ENCODE measurements at regions not wholly inside any gene's neighbourhood (a gene's known extent, or its start where the extent isn't known, plus 50 kb on each side); places are given as distances from the start of the nearest gene placed in this dataset.

GRCh38 chr18:8899000-8899399, 193.6 kb downstream of the MTCL1 start:
- no peaks in the 10 kb centered on the region for H3K9me3 Mint-ChIP-seq
- peaks cover 0 to 3% of the 10 kb centered on the region in 2 experiments for H3K9me3 ChIP-seq (ENCODE audit: control insufficient read depth in 1 of 2, insufficient read depth in 1 of 2, low read length in 2 of 2)
- no peak overlapping the region for H3K4me3 ChIP-seq (ENCODE audit: low read length)
- peaks cover 8% of the 10 kb centered on the region for H3K27me3 Mint-ChIP-seq
- intact Hi-C loops (cut with DNase I, micrococcal nuclease): no loop called here
- no peak for TF ChIP-seq CTCF (IDR thresholded peaks at IDR 0.05)
- ChIA-PET CTCF (no interaction called here), POLR2A (no interaction called here)
- H3K27ac ChIP-seq (ENCODE audit: low read depth in 1 of 2, low read length in 2 of 2): no peak overlapping the region
- no peak overlapping the region for H3K27ac Mint-ChIP-seq
- ATAC-seq (ENCODE audit: poor library complexity) (no peak), DNase-seq (no peak)
- no peaks in the 10 kb centered on the region for H3K36me3 ChIP-seq (ENCODE audit: insufficient read depth, low read length)
- H3K4me1 Mint-ChIP-seq (ENCODE audit: low read depth): no peaks in the 10 kb centered on the region
- no peaks in the 10 kb centered on the region for H3K4me1 ChIP-seq (ENCODE audit: insufficient read depth, low read length)
- no peak overlapping the region for H3K4me3 Mint-ChIP-seq
- peaks cover 2 to 12% of the 10 kb centered on the region in 2 experiments for H3K27me3 ChIP-seq (ENCODE audit: control insufficient read depth in 1 of 2, insufficient read depth in 2 of 2, low read length in 2 of 2)
- no peaks in the 10 kb centered on the region for H3K36me3 Mint-ChIP-seq (ENCODE audit: low read depth)

GRCh38 chr18:8900552-8900951, 195.2 kb downstream of the MTCL1 start:
- Histone ChIP-seq H3K27ac (ENCODE audit: low read depth in 1 of 2, low read length in 2 of 2) (no peak overlapping the region), H3K36me3 (ENCODE audit: insufficient read depth, low read length) (no peaks in the 10 kb centered on the region), H3K4me3 (ENCODE audit: low read length) (no peak overlapping the region), H3K27me3 (ENCODE audit: control insufficient read depth in 1 of 2, insufficient read depth in 2 of 2, low read length in 2 of 2) (peaks cover 2 to 12% of the 10 kb centered on the region in 2 experiments), H3K9me3 (ENCODE audit: control insufficient read depth in 1 of 2, insufficient read depth in 1 of 2, low read length in 2 of 2) (peaks cover 0 to 6% of the 10 kb centered on the region in 2 experiments), H3K4me1 (ENCODE audit: insufficient read depth, low read length) (no peaks in the 10 kb centered on the region)
- TF ChIP-seq CTCF (IDR thresholded peaks at IDR 0.05): no peak
- POLR2A ChIA-PET: no interaction called here
- no peak for DNase-seq
- intact Hi-C loops (cut with DNase I, micrococcal nuclease): no loop called here
- ATAC-seq (ENCODE audit: poor library complexity): no peak
- Mint-ChIP-seq H3K27me3 (peaks cover 8% of the 10 kb centered on the region), H3K9me3 (no peaks in the 10 kb centered on the region), H3K4me3 (no peak overlapping the region), H3K36me3 (ENCODE audit: low read depth) (no peaks in the 10 kb centered on the region), H3K4me1 (ENCODE audit: low read depth) (no peaks in the 10 kb centered on the region), H3K27ac (no peak overlapping the region)
- CTCF ChIA-PET: no interaction called here

GRCh38 chr18:8901019-8901418, 195.7 kb downstream of the MTCL1 start:
- peaks cover 2 to 12% of the 10 kb centered on the region in 2 experiments for H3K27me3 ChIP-seq (ENCODE audit: control insufficient read depth in 1 of 2, insufficient read depth in 2 of 2, low read length in 2 of 2)

More at GRCh38 chr18:8901019-8901418, 195.7 kb downstream of the MTCL1 start:
- H3K4me3 ChIP-seq (ENCODE audit: low read length): no peak overlapping the region
- Mint-ChIP-seq H3K27me3 (peaks cover 6% of the 10 kb centered on the region), H3K4me3 (no peak overlapping the region), H3K4me1 (ENCODE audit: low read depth) (no peaks in the 10 kb centered on the region), H3K36me3 (ENCODE audit: low read depth) (no peaks in the 10 kb centered on the region), H3K9me3 (peaks cover 2% of the 10 kb centered on the region), H3K27ac (no peak overlapping the region)
- ChIA-PET CTCF (no interaction called here), POLR2A (no interaction called here)
- peaks cover 0 to 7% of the 10 kb centered on the region in 2 experiments for H3K9me3 ChIP-seq (ENCODE audit: control insufficient read depth in 1 of 2, insufficient read depth in 1 of 2, low read length in 2 of 2)
- no peak for TF ChIP-seq CTCF (IDR thresholded peaks at IDR 0.05)
- DNase-seq (no peak), ATAC-seq (ENCODE audit: poor library complexity) (no peak)
- H3K36me3 ChIP-seq (ENCODE audit: insufficient read depth, low read length): no peaks in the 10 kb centered on the region
- intact Hi-C loops (cut with DNase I, micrococcal nuclease): no loop called here
- H3K4me1 ChIP-seq (ENCODE audit: insufficient read depth, low read length): no peaks in the 10 kb centered on the region
- no peak overlapping the region for H3K27ac ChIP-seq (ENCODE audit: low read depth in 1 of 2, low read length in 2 of 2)
